PC-3 (cell line): ENCODE measurements at regions not wholly inside any gene's neighbourhood (a gene's known extent, or its start where the extent isn't known, plus 50 kb on each side); places are given as distances from the start of the nearest gene placed in this dataset.

Experiments used
- CTCF ChIP-seq: fragments of 300-600 bp; sonication (generic); conservative IDR thresholded peaks from 2 replicates; pipeline ENCODE4 v1.5.1; 2017; ENCODE audit warnings: antibody characterized with exemption, low read depth, mild to moderate bottlenecking, low read length
- EZH2 ChIP-seq: fragments of 300-600 bp; sonication (generic); IDR thresholded peaks from one replicate; pipeline ENCODE4 v1.6.1; 2017; ENCODE audit warnings: antibody characterized with exemption, mild to moderate bottlenecking, low read length; ENCODE audit not compliant: unreplicated experiment
- EZH2phosphoT487 ChIP-seq: fragments of 300-600 bp; sonication (generic); IDR thresholded peaks from 2 replicates; pipeline ENCODE4 v1.6.1; 2018; ENCODE audit warnings: mild to moderate bottlenecking, antibody characterized with exemption, low read length, borderline replicate concordance

GRCh38 chr5:68140763-68141162, 74.8 kb upstream of the PIK3R1 start:
- TF ChIP-seq CTCF (no peak), EZH2 (no peak), EZH2phosphoT487 (no peak)
